A549 (cell line): ENCODE measurements at regions not wholly inside any gene's neighbourhood (a gene's known extent, or its start where the extent isn't known, plus 50 kb on each side); places are given as distances from the start of the nearest gene placed in this dataset.

Source experiments
- CBX8 ChIP-seq: fragments of 200-600 bp; sonication (generic); IDR thresholded peaks from 2 replicates; pipeline ENCODE4 v1.6.1; 2016
- CTCF ChIP-seq: fragments of >200 bp; sonication (Bioruptor Twin); formaldehyde crosslinking; IDR thresholded peaks from 3 replicates; pipeline ENCODE4 v1.5.1; 2016
- EP300 ChIP-seq, 2 experiments: fragments of >200 bp; sonication (Bioruptor Twin); formaldehyde crosslinking; IDR thresholded peaks; 2 replicates in 1 of 2; 3 replicates in 1 of 2; pipeline ENCODE4 v1.6.1; 2016 to 2017
- FOSB ChIP-seq: fragments of 250-450 bp; sonication (Bioruptor Pico); IDR thresholded peaks from 2 replicates; pipeline ENCODE4 v1.5.0; 2020; ENCODE audit warnings: mild to moderate bottlenecking, moderate library complexity
- GATA3 ChIP-seq: IDR thresholded peaks from 2 replicates; pipeline ENCODE4 v1.6.1; 2012; ENCODE audit warnings: borderline replicate concordance
- HDAC2 ChIP-seq: fragments of 200-600 bp; sonication (generic); IDR thresholded peaks from 2 replicates; pipeline ENCODE4 v1.6.1; 2016
- JUN ChIP-seq, 2 experiments: fragments of >200 bp; sonication (Bioruptor Twin); formaldehyde crosslinking; IDR thresholded peaks; 2 replicates in 1 of 2; 3 replicates in 1 of 2; pipeline ENCODE4 v1.6.1; 2016 to 2017
- KDM1A ChIP-seq: fragments of 200-600 bp; sonication (generic); IDR thresholded peaks from 2 replicates; pipeline ENCODE4 v1.6.1; 2016; ENCODE audit warnings: low read depth, mild to moderate bottlenecking
- MAZ ChIP-seq: fragments of 150-350 bp; IDR thresholded peaks from 2 replicates; pipeline ENCODE4 v1.6.1; 2014; ENCODE audit warnings: antibody characterized with exemption, low read depth, low read length, borderline replicate concordance
- RAD21 ChIP-seq, 2 experiments: fragments of >200 bp in 1 of 2; sonication (Bioruptor Twin) in 1 of 2; formaldehyde crosslinking in 1 of 2; IDR thresholded peaks in 1 of 2; conservative IDR thresholded peaks in 1 of 2; 2 replicates in 1 of 2; 3 replicates in 1 of 2; pipeline ENCODE4 v1.6.1; 2012 to 2018; ENCODE audit warnings: inconsistent platforms in 1 of 2
- REST ChIP-seq: fragments of 200-600 bp; sonication (generic); IDR thresholded peaks from 2 replicates; pipeline ENCODE4 v1.6.1; 2016; ENCODE audit warnings: antibody characterized with exemption, mild to moderate bottlenecking, moderate library complexity
- USF2 ChIP-seq: fragments of 450-650 bp; IDR thresholded peaks from 2 replicates; pipeline ENCODE4 v1.6.1; 2014; ENCODE audit warnings: antibody characterized with exemption

- no peak for TF ChIP-seq CTCF
- no peak for TF ChIP-seq EP300 (IDR thresholded peaks at IDR 0.05)
- no peak for TF ChIP-seq JUN (IDR thresholded peaks at IDR 0.05)
- no peak for TF ChIP-seq USF2
- no peak for TF ChIP-seq FOSB
- no peak for TF ChIP-seq KDM1A
- no peak for TF ChIP-seq CBX8
- TF ChIP-seq RAD21 (conservative IDR thresholded peaks at IDR 0.05 in 1 of 2, IDR thresholded peaks at IDR 0.05 in 1 of 2) = no peak
- no peak for TF ChIP-seq MAZ
- no peak for TF ChIP-seq GATA3
- TF ChIP-seq HDAC2 = no peak
- TF ChIP-seq REST = no peak
Observed at GRCh38 chr4:100695871-100696270, 178.0 kb upstream of the EMCN start.
